ENCODE measurements at regions not wholly inside any gene's neighbourhood (a gene's known extent, or its start where the extent isn't known, plus 50 kb on each side); places are given as distances from the start of the nearest gene placed in this dataset.
"Not testable (repeated sequence)": the region's sequence is repeated elsewhere in the genome, so short reads cannot be mapped to it uniquely, and the experiment has no call there.

DNA sequence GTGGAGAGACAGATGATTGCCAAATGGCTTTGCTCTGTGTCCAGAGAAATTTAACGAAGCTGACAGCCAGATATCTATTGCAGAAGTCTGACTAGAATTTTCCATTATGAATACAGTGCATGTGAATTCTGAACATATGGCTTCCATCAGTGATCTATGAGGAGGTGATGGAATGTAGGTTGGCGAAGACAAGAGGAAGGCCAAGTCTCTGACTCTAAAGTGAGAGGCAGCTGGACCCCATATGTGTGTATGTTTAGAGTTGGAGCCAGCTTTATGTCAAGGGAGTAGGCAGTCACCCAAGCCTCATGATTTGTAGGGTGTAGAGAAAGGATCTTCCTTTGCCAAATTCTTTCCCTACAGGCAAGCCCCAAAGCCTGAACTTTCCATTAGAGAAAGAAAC is 76.2 kb upstream of the TEX13D start:
- H3K4me3 ChIP-seq (ENCODE audit: low read length) = no peak overlapping the region
- peak overlapping the region; percentile 87 for H3K27ac ChIP-seq (ENCODE audit: low read length)
- H3K9me3 ChIP-seq (replicated peaks; ENCODE audit: control insufficient read depth, low read depth, low read length) = no peaks in the 10 kb centered on the region
- DNase-seq = peak; percentile 98
- 10% methylated on average over 1 of the region's 2 CpGs for whole genome bisulfite sequencing (ENCODE audit: insufficient coverage)
- H3K4me1 ChIP-seq (ENCODE audit: control insufficient read depth, insufficient read depth, low read length) = peaks cover 14% of the 10 kb centered on the region
- no peaks in the 10 kb centered on the region for H3K27me3 ChIP-seq (ENCODE audit: control insufficient read depth, insufficient read depth, low read length)
- no peaks in the 10 kb centered on the region for H3K36me3 ChIP-seq (ENCODE audit: control insufficient read depth, insufficient read depth, low read length)

DNA sequence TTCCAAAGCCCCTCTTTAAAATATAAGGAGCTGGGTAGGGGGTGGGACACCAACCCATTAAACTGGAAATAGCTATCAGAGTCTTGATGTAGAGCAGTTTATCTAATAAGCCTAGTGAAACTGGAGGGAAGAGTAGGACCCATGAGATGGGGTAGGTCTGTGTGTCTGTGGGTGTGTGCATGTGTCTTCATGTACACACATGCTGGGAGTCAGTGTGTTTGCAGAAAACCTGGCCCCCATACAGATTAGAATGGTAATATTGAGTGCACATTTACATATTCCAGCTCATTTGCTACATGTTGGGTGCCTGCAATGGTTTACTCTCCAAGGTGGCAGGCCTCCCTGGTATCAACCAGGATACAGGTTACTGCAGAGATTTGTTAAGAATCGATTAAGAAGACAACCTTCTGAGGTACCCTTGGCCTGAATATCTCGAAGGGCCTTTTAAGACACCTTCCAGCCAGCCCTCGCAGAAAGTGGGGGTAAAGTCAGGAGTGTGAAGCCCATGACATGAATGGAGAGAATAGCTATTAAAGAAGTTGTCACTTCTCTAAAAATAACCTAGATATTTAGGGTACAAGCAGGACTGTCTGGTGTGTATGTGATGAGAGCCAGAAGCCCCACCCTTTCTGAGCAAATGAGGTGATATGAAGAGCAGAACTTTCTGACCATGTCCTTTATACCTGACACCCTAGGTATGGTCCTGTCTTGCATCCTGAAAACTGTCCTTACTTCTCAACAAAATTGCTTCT is 75.7 kb upstream of the TEX13D start:
- H3K36me3 ChIP-seq (ENCODE audit: control insufficient read depth, insufficient read depth, low read length) = no peaks in the 10 kb centered on the region
- no peak for DNase-seq
- no peaks in the 10 kb centered on the region for H3K27me3 ChIP-seq (ENCODE audit: control insufficient read depth, insufficient read depth, low read length)
- H3K9me3 ChIP-seq (replicated peaks; ENCODE audit: control insufficient read depth, low read depth, low read length) = no peaks in the 10 kb centered on the region
- H3K4me1 ChIP-seq (ENCODE audit: control insufficient read depth, insufficient read depth, low read length) = peaks cover 14% of the 10 kb centered on the region
- no peak overlapping the region for H3K4me3 ChIP-seq (ENCODE audit: low read length)
- WGBS (ENCODE audit: insufficient coverage) = no CpG with 5 or more reads among the region's 3 CpGs
- H3K27ac ChIP-seq (ENCODE audit: low read length) = peak overlapping the region; percentile 71

DNA sequence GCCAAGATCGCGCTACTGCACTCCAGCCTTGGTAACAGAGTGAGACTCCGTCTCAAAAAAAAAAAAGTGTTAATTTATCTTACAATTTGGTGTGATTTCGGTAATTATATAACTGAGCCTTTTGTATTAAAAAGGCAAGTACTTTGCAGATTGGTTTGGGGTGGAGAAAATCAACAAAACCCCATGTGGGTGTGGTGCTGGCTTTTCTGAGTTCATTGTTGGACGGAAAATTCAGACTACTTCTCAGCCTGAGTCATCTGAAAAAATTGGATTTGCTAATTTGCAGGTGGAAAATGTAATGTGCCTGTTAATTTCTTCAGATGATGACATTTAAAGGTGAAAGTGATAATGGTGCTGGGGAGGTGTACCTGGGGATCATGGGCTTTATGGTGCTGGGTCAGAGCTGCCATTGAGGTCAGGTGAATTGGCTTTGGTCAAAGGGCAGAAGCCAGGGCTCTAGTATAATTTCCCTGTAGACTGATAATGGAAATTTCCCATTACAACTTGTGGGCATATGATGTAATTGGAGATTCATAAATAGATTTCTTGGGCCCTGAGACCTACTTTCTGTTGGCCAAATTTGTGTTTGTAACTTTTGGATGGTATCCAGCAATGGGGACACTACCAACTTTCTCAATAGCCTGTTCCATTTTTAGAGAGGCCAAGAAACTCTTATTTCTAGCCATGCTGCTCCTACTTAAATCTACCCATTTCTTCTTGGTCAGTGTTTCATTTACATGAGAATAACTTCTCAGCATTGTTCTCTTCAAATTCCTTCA is 74.3 kb upstream of the TEX13D start:
- peak; percentile 37 for DNase-seq
- H3K27ac ChIP-seq (ENCODE audit: low read length) = no peak overlapping the region
- 69% methylated on average over 5 of the region's 5 CpGs for WGBS (ENCODE audit: insufficient coverage)
- H3K27me3 ChIP-seq (ENCODE audit: control insufficient read depth, insufficient read depth, low read length) = no peaks in the 10 kb centered on the region
- no peaks in the 10 kb centered on the region for H3K9me3 ChIP-seq (replicated peaks; ENCODE audit: control insufficient read depth, low read depth, low read length)
- H3K4me3 ChIP-seq (ENCODE audit: low read length) = no peak overlapping the region
- peaks cover 14% of the 10 kb centered on the region for H3K4me1 ChIP-seq (ENCODE audit: control insufficient read depth, insufficient read depth, low read length)
- no peaks in the 10 kb centered on the region for H3K36me3 ChIP-seq (ENCODE audit: control insufficient read depth, insufficient read depth, low read length)

DNA sequence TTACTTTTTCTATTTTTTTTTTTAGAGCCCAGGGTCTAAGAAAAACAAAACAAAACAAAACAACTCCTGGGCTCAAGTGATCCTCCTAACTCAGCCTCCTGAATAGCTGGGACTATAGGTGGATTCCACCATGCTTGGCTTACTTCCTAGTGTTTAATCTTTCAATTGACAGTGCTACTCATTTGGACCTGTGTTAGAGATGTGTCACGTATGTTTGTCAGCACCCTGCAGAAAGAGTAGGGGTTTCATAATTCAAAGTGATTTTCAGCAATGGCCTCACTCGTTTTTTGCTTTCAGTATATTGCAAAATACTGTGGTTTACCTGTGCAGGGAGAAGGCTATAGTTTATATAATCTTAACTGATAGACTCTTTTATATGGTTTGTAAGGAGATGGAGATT is 71.6 kb upstream of the TEX13D start:
- Histone ChIP-seq H3K36me3 (ENCODE audit: control insufficient read depth, insufficient read depth, low read length) (no peaks in the 10 kb centered on the region), H3K4me1 (ENCODE audit: control insufficient read depth, insufficient read depth, low read length) (peaks cover 8% of the 10 kb centered on the region), H3K27me3 (ENCODE audit: control insufficient read depth, insufficient read depth, low read length) (no peaks in the 10 kb centered on the region), H3K27ac (ENCODE audit: low read length) (no peak overlapping the region), H3K4me3 (ENCODE audit: low read length) (no peak overlapping the region), H3K9me3 (replicated peaks; ENCODE audit: control insufficient read depth, low read depth, low read length) (no peaks in the 10 kb centered on the region)
- WGBS (ENCODE audit: insufficient coverage) = no CpG with 5 or more reads among the region's 2 CpGs
- no peak for DNase-seq

DNA sequence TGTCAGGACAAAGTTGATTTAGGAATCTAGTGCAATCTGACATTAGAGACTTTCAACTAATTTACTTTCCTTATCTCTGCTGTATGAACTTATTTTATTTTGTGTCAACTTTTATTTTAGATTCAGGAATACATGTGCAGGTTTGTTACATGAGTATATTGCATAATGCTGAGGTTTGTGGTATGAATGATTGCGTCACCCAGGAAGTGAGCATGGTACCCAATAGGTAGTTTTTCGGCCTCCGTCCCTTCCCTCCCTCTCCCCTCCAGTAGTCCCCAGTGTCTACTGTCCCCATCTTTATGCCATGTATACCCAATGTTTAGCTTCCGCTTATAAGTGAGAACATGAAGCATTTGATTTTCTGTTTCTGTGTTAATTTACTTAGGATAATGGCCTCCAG is 68.7 kb upstream of the TEX13D start:
- H3K4me1 ChIP-seq (ENCODE audit: control insufficient read depth, insufficient read depth, low read length) = no peaks in the 10 kb centered on the region
- H3K9me3 ChIP-seq (replicated peaks; ENCODE audit: control insufficient read depth, low read depth, low read length) = no peaks in the 10 kb centered on the region
- H3K27ac ChIP-seq (ENCODE audit: low read length) = no peak overlapping the region
- H3K27me3 ChIP-seq (ENCODE audit: control insufficient read depth, insufficient read depth, low read length) = no peaks in the 10 kb centered on the region
- H3K36me3 ChIP-seq (ENCODE audit: control insufficient read depth, insufficient read depth, low read length) = no peaks in the 10 kb centered on the region
- H3K4me3 ChIP-seq (ENCODE audit: low read length) = no peak overlapping the region
- WGBS (ENCODE audit: insufficient coverage) = no CpG with 5 or more reads among the region's 4 CpGs
- no peak for DNase-seq

DNA sequence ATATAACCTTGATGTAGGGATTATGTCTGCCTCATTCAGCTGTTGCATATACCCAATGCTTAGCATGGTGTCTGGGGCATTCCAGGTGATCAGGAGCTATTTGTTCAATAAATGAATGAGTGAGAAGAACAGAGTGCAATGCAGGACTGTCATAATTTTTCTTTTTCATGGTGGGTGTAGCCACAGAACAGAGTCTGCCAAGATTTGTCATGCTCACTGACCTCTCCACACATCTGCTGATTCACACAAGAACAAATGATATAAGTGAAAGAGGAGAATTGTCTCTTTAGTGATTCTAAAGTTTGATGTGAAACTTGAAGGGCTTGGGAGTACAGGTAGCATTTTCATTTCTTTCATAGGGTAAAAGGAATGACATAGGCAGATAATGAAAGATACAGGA is 64.4 kb upstream of the TEX13D start:
- no peak overlapping the region for H3K27ac ChIP-seq (ENCODE audit: low read length)
- H3K4me1 ChIP-seq (ENCODE audit: control insufficient read depth, insufficient read depth, low read length) = peaks cover 3% of the 10 kb centered on the region
- H3K36me3 ChIP-seq (ENCODE audit: control insufficient read depth, insufficient read depth, low read length) = no peaks in the 10 kb centered on the region
- no peak for DNase-seq
- no peak overlapping the region for H3K4me3 ChIP-seq (ENCODE audit: low read length)
- no peaks in the 10 kb centered on the region for H3K9me3 ChIP-seq (replicated peaks; ENCODE audit: control insufficient read depth, low read depth, low read length)
- no peaks in the 10 kb centered on the region for H3K27me3 ChIP-seq (ENCODE audit: control insufficient read depth, insufficient read depth, low read length)

DNA sequence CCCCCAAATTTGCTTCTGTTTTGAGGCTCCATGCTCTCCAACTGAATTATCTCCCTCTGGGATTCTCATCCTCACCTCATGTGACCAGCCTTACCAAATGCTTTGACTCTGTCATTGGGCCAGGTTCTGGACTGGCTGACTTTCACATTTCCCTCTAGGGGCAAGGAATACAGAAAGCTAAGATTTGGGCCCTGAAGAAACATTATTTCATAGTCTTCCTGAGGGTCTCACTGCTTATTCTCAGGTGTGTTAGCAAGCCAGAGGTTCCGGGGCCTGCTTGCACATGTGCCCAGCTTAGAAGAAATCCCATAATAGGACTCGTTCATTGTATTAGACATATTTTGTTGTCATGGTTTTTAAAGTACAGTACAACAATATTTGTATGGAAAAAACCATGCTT is 62.6 kb upstream of the TEX13D start:
- Histone ChIP-seq H3K9me3 (replicated peaks; ENCODE audit: control insufficient read depth, low read depth, low read length) (no peaks in the 10 kb centered on the region), H3K36me3 (ENCODE audit: control insufficient read depth, insufficient read depth, low read length) (no peaks in the 10 kb centered on the region), H3K27me3 (ENCODE audit: control insufficient read depth, insufficient read depth, low read length) (no peaks in the 10 kb centered on the region), H3K4me1 (ENCODE audit: control insufficient read depth, insufficient read depth, low read length) (peaks cover 8% of the 10 kb centered on the region), H3K4me3 (ENCODE audit: low read length) (no peak overlapping the region), H3K27ac (ENCODE audit: low read length) (peak overlapping the region; percentile 65)
- WGBS (ENCODE audit: insufficient coverage) = no CpG with 5 or more reads among the region's 2 CpGs
- peak; percentile 60 for DNase-seq

DNA sequence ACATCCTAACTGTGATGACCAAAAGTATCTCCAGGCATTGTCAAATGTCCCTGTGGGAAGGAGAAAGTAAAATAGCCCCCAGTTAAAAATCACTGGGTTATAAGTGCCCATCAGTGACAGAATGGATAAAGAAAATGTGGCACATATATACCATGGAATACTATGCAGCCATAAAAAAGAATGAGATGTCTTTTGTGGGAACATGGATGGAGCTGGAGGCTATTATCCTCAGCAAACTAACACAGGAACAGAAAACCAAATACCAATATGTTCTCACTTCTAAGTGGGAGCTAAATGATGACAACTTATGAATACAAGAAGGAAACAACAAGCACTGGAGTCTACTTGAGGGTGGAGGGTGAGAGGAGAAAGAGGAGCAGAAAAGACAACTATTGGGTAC is 60.9 kb upstream of the TEX13D start:
- H3K9me3 ChIP-seq (replicated peaks; ENCODE audit: control insufficient read depth, low read depth, low read length); H3K4me3 ChIP-seq (ENCODE audit: low read length); H3K27ac ChIP-seq (ENCODE audit: low read length); H3K36me3 ChIP-seq (ENCODE audit: control insufficient read depth, insufficient read depth, low read length); H3K27me3 ChIP-seq (ENCODE audit: control insufficient read depth, insufficient read depth, low read length); DNase-seq: not testable (repeated sequence)
- peaks cover 13% of the 10 kb centered on the region for H3K4me1 ChIP-seq (ENCODE audit: control insufficient read depth, insufficient read depth, low read length)

DNA sequence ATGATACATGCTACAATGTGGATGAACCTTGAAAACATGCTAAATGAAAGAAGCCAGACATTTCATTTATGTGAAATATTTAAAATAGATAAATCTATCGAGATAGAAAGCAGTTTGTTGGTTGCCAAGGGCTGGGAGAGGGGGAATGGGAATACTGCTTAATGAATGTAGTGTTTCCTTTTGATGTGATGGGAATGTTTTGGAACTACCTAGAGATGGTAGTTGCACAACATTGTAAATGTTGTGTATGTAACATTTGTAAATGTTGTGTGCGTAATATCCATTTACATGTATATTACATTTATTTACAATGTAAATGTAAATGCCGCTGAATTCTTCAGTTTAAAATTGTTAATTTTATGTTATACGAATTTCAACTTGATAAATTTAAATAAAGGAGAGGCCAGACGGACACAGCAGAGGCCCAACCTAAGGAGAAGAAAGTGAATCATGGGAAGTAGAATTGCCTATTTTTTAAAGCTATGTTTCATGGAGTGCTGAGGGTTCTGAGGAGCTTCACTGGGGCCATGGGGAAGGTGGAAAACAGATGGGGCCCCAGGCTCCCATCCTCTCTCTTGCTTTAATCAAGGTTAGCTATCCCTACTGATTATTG is 60.0 kb upstream of the TEX13D start:
- H3K36me3 ChIP-seq (ENCODE audit: control insufficient read depth, insufficient read depth, low read length) = no peaks in the 10 kb centered on the region
- H3K9me3 ChIP-seq (replicated peaks; ENCODE audit: control insufficient read depth, low read depth, low read length) = no peaks in the 10 kb centered on the region
- no peak overlapping the region for H3K27ac ChIP-seq (ENCODE audit: low read length)
- 66% methylated on average over 2 of the region's 5 CpGs for WGBS (ENCODE audit: insufficient coverage)
- no peaks in the 10 kb centered on the region for H3K27me3 ChIP-seq (ENCODE audit: control insufficient read depth, insufficient read depth, low read length)
- DNase-seq = no peak
- H3K4me1 ChIP-seq (ENCODE audit: control insufficient read depth, insufficient read depth, low read length) = peaks cover 13% of the 10 kb centered on the region
- H3K4me3 ChIP-seq (ENCODE audit: low read length) = no peak overlapping the region

DNA sequence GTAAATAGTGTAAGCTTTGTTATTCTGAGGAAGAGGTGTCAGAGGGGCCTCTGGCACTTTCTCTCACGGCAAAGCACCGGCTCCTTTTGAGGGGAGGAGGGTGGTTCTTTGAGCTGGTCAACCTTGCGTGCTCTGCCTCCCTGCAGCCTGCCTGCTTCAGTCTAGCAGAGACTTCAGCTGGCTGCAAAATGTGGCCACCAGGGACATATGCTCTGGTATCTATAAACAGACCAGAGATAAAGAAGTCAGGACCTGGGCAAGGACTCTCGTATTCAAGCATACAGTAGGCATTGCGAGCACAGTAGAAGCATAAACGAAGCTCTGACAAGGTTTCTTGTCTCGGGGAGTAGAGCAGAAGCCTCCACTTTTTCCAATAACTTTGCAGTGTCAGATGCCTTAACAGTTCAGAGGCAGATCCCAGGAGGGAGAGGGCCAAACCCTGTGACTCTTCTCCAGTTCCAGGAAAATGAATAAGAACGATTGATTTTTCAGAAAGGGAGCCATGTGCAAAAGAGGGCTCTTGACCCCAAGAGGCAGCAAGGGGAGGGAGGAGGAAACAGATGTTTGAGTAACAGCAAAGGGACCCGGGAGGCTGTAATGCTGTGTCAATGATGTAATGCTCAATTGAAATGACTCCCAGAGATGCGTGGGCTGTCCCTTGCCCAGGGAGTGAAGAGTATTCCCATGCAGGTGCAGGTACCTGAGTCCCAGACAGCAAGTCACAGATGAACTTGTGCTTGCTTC is 57.9 kb upstream of the TEX13D start:
- 29% methylated on average over 9 of the region's 10 CpGs for WGBS (ENCODE audit: insufficient coverage)
- Histone ChIP-seq H3K27ac (ENCODE audit: low read length) (peak overlapping the region; percentile 69), H3K9me3 (replicated peaks; ENCODE audit: control insufficient read depth, low read depth, low read length) (no peaks in the 10 kb centered on the region), H3K4me3 (ENCODE audit: low read length) (no peak overlapping the region), H3K36me3 (ENCODE audit: control insufficient read depth, insufficient read depth, low read length) (no peaks in the 10 kb centered on the region), H3K4me1 (ENCODE audit: control insufficient read depth, insufficient read depth, low read length) (peaks cover 13% of the 10 kb centered on the region), H3K27me3 (ENCODE audit: control insufficient read depth, insufficient read depth, low read length) (no peaks in the 10 kb centered on the region)
- DNase-seq = peak; percentile 96
